Gastrocnemius medialis (tissue), 4 donors: ENCODE measurements at regions not wholly inside any gene's neighbourhood (a gene's known extent, or its start where the extent isn't known, plus 50 kb on each side); places are given as distances from the start of the nearest gene placed in this dataset.

Experiments used
- POLR2A ChIP-seq, 2 donors: fragments of 450-650 bp; IDR thresholded peaks; one replicate each; pipeline ENCODE4 v1.6.1; 2017; ENCODE audit warnings: antibody characterized with exemption in 2 of 2, mild to moderate bottlenecking in 2 of 2, moderate library complexity in 2 of 2
- TF ChIP-seq, protein P1 (sequence below), 5 experiments: fragments of 450-650 bp in 3 of 5; fragments of 200-600 bp in 2 of 5; sonication (generic) in 2 of 5; IDR thresholded peaks in 4 of 5; conservative IDR thresholded peaks in 1 of 5; 1 replicate in 4 of 5; 2 replicates in 1 of 5; pipeline ENCODE4 v1.5.1; 2016 to 2019; ENCODE audit warnings: antibody characterized with exemption in 5 of 5, mild to moderate bottlenecking in 3 of 5, moderate library complexity in 3 of 5

DNA sequence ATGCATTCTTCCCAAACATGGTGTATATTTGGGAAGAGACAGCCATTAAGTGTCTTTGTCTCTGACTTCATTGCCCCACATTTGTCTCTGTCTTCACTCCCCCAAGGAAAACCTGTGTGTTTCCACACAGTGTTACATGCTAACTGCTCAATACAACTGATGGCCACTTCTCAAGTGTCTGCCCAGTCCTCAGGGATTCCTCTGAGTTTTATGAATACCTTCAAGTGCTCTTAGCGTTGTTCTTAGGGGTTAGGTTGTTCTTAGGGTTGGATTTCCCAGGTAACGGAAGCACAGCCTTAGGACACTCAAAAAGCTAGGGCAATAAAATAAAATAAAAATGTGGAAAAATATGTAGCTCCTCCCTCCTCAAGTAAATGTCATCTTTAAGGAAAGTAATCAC, 64.7 kb upstream of the PLAC8 start:
- TF ChIP-seq, protein P1, sequence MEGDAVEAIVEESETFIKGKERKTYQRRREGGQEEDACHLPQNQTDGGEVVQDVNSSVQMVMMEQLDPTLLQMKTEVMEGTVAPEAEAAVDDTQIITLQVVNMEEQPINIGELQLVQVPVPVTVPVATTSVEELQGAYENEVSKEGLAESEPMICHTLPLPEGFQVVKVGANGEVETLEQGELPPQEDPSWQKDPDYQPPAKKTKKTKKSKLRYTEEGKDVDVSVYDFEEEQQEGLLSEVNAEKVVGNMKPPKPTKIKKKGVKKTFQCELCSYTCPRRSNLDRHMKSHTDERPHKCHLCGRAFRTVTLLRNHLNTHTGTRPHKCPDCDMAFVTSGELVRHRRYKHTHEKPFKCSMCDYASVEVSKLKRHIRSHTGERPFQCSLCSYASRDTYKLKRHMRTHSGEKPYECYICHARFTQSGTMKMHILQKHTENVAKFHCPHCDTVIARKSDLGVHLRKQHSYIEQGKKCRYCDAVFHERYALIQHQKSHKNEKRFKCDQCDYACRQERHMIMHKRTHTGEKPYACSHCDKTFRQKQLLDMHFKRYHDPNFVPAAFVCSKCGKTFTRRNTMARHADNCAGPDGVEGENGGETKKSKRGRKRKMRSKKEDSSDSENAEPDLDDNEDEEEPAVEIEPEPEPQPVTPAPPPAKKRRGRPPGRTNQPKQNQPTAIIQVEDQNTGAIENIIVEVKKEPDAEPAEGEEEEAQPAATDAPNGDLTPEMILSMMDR (IDR thresholded peaks at IDR 0.05 in 4 of 5, conservative IDR thresholded peaks at IDR 0.05 in 1 of 5): no peak
- TF ChIP-seq POLR2A (IDR thresholded peaks at IDR 0.05): no peak
